HL-60 (cell line): ENCODE measurements at regions not wholly inside any gene's neighbourhood (a gene's known extent, or its start where the extent isn't known, plus 50 kb on each side); places are given as distances from the start of the nearest gene placed in this dataset.

Source experiments
- DNase-seq, 2 experiments: peaks; one replicate each; pipeline ENCODE4 v3.0.0-alpha.2; 2010 to 2020; ENCODE audit warnings: low read depth in 1 of 2, low spot score in 1 of 2
- H3K27ac ChIP-seq: fragments of 250-450 bp; sonication (Bioruptor Pico); replicated peaks from 2 replicates; pipeline ENCODE4 v1.5.1; 2020; ENCODE audit warnings: mild to moderate bottlenecking, moderate library complexity
- H3K27me3 ChIP-seq: fragments of 250-450 bp; sonication (Bioruptor Pico); 2 replicates; pipeline ENCODE4 v1.5.1; 2021; ENCODE audit warnings: mild to moderate bottlenecking, moderate library complexity; ENCODE audit not compliant: insufficient read depth, poor library complexity, severe bottlenecking
- H3K4me3 ChIP-seq: replicated peaks from 2 replicates; pipeline ENCODE4 v1.5.1; 2011; ENCODE audit warnings: mild to moderate bottlenecking, control low read depth, low read length; ENCODE audit not compliant: insufficient read depth
- GABPA ChIP-seq: IDR thresholded peaks from 2 replicates; pipeline ENCODE4 v1.6.1; 2012; ENCODE audit warnings: low read depth
- POLR2AphosphoS5 ChIP-seq: IDR thresholded peaks from 2 replicates; pipeline ENCODE4 v1.6.1; 2012; ENCODE audit warnings: low read depth
- SPI1 ChIP-seq: IDR thresholded peaks from 2 replicates; pipeline ENCODE4 v1.6.1; 2012; ENCODE audit warnings: low read depth, mild to moderate bottlenecking, borderline replicate concordance
- TF ChIP-seq, protein P1 (sequence below): IDR thresholded peaks from 2 replicates; pipeline ENCODE4 v1.6.1; 2012; ENCODE audit warnings: low read depth; ENCODE audit not compliant: insufficient replicate concordance
- TF ChIP-seq, protein P2 (sequence below): IDR thresholded peaks from one replicate; pipeline ENCODE4 v1.5.1; 2011; ENCODE audit warnings: low read length, control low read depth, inconsistent platforms; ENCODE audit not compliant: insufficient read depth

DNA sequence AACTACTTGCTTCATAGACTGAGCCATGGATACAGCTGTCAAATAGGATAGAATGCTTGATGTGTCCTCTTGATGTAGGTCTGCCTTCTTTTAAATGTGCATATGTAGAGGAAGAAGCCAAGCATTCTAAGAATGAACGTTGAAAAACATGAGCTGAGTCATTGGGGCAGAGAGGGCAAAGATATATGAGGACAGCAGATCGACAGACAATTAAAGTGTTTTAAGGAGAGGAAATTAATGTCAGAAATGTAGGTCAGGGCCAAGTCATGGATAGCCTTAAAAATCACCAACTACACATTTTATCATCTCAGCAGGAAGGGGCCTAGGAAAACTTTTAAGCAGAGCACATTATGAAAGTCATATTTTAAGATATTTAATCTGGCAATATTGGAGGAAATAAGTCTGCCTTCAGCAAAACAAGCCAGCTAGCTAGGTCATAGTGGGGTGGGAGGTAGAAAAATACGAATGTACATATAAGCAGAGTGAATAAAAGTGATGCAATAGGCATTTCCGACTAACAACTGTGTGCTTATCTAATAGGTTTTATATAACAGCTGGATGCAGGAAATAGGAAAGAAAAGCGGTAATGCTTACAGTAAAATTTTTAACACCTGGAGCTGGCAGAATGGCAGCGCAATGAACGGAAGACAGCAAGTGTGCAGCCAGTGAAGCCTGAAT lies 638.3 kb upstream of the TPK1 start:
- no peak for TF ChIP-seq SPI1
- TF ChIP-seq, protein P1, sequence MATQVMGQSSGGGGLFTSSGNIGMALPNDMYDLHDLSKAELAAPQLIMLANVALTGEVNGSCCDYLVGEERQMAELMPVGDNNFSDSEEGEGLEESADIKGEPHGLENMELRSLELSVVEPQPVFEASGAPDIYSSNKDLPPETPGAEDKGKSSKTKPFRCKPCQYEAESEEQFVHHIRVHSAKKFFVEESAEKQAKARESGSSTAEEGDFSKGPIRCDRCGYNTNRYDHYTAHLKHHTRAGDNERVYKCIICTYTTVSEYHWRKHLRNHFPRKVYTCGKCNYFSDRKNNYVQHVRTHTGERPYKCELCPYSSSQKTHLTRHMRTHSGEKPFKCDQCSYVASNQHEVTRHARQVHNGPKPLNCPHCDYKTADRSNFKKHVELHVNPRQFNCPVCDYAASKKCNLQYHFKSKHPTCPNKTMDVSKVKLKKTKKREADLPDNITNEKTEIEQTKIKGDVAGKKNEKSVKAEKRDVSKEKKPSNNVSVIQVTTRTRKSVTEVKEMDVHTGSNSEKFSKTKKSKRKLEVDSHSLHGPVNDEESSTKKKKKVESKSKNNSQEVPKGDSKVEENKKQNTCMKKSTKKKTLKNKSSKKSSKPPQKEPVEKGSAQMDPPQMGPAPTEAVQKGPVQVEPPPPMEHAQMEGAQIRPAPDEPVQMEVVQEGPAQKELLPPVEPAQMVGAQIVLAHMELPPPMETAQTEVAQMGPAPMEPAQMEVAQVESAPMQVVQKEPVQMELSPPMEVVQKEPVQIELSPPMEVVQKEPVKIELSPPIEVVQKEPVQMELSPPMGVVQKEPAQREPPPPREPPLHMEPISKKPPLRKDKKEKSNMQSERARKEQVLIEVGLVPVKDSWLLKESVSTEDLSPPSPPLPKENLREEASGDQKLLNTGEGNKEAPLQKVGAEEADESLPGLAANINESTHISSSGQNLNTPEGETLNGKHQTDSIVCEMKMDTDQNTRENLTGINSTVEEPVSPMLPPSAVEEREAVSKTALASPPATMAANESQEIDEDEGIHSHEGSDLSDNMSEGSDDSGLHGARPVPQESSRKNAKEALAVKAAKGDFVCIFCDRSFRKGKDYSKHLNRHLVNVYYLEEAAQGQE: no peak
- TF ChIP-seq POLR2AphosphoS5: no peak
- Histone ChIP-seq H3K27me3 (no peaks in the 10 kb centered on the region), H3K4me3 (no peak overlapping the region), H3K27ac (no peak overlapping the region)
- DNase-seq: no peak

DNA sequence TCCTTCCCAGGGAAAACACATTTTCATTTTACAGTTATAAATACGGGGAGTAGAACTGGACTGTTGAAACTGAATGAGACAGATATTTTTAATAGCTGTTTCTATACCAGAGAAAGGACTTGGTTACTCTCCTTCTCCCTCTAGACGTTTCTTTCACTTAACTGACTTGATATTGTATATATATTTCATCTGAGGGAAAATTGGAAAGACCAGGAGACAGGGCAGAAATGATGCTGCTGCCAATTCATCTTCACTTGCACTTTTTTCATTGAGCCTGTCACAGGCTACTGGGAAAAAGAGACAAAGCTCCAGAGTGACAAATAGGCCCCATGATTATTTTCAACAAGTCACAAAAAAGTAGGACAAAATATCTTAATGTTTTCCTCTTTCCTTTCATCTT lies 636.0 kb upstream of the TPK1 start:
- TF ChIP-seq SPI1: no peak
- TF ChIP-seq, protein P2, sequence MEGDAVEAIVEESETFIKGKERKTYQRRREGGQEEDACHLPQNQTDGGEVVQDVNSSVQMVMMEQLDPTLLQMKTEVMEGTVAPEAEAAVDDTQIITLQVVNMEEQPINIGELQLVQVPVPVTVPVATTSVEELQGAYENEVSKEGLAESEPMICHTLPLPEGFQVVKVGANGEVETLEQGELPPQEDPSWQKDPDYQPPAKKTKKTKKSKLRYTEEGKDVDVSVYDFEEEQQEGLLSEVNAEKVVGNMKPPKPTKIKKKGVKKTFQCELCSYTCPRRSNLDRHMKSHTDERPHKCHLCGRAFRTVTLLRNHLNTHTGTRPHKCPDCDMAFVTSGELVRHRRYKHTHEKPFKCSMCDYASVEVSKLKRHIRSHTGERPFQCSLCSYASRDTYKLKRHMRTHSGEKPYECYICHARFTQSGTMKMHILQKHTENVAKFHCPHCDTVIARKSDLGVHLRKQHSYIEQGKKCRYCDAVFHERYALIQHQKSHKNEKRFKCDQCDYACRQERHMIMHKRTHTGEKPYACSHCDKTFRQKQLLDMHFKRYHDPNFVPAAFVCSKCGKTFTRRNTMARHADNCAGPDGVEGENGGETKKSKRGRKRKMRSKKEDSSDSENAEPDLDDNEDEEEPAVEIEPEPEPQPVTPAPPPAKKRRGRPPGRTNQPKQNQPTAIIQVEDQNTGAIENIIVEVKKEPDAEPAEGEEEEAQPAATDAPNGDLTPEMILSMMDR: no peak
- TF ChIP-seq POLR2AphosphoS5: no peak
- TF ChIP-seq, protein P1: no peak
- no peak for TF ChIP-seq GABPA

DNA sequence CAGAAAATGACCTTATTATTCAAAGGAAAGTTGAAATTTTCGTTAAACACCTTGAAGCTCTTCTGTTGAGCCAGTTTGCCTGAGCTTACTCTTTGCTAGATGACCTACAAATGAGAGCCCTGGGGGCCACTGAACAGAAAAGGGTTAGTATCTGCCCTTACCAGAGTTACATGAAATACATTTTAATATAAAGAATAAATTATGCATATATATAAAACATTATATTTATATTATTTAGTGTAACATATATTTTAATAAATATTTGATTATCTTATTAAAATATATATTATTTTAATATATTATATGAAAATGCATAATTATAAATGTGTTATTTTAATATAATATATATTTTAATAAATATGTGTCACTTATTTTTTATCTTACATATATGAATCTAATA lies 628.4 kb upstream of the TPK1 start:
- Histone ChIP-seq H3K27me3 (no peaks in the 10 kb centered on the region), H3K4me3 (no peak overlapping the region), H3K27ac (no peak overlapping the region)
- TF ChIP-seq GABPA (no peak), SPI1 (no peak), POLR2AphosphoS5 (no peak)
- TF ChIP-seq, protein P2: no peak
- TF ChIP-seq, protein P1: no peak
- DNase-seq: no peak

More for the DNA sequence above, 636.0 kb upstream of the TPK1 start:
- Histone ChIP-seq H3K27me3 (no peaks in the 10 kb centered on the region), H3K27ac (no peak overlapping the region), H3K4me3 (no peak overlapping the region)
- DNase-seq: no peak
